Tibial nerve (tissue), 4 donors: ENCODE measurements at regions not wholly inside any gene's neighbourhood (a gene's known extent, or its start where the extent isn't known, plus 50 kb on each side); places are given as distances from the start of the nearest gene placed in this dataset.

Source experiments
- DNase-seq, 2 donors: peaks; one replicate each; pipeline ENCODE4 v3.0.0-alpha.2; 2019; ENCODE audit warnings: low spot score in 2 of 2
- H3K27ac ChIP-seq, 4 donors: fragments of 200-600 bp; sonication (generic) in 3 of 4; one replicate each; pipeline ENCODE4 v1.5.1; 2017 to 2019; ENCODE audit warnings: mild to moderate bottlenecking in 1 of 4
- H3K27me3 ChIP-seq, 2 donors: fragments of 200-600 bp; sonication (generic) in 1 of 2; one replicate each; pipeline versions ENCODE4 v1.5.1 to v1.6.0; 2017 to 2019
- H3K36me3 ChIP-seq, 3 donors: fragments of 200-600 bp; sonication (generic); one replicate each; pipeline ENCODE4 v1.5.1; 2018 to 2019
- H3K4me1 ChIP-seq, 4 donors: fragments of 200-600 bp; sonication (generic) in 3 of 4; one replicate each; pipeline ENCODE4 v1.5.1; 2017 to 2019
- H3K4me3 ChIP-seq, 4 donors: fragments of 200-600 bp; sonication (generic) in 3 of 4; one replicate each; pipeline ENCODE4 v1.5.1; 2017 to 2019; ENCODE audit warnings: mild to moderate bottlenecking in 1 of 4, moderate library complexity in 1 of 4
- H3K9me3 ChIP-seq, 4 donors: fragments of 200-600 bp; sonication (generic) in 3 of 4; one replicate each; pipeline ENCODE4 v1.5.1; 2017 to 2019
- CTCF ChIP-seq, 5 experiments: fragments of 200-600 bp in 3 of 5; fragments of 450-650 bp in 2 of 5; sonication (generic) in 3 of 5; IDR thresholded peaks; one replicate each; pipeline ENCODE4 v1.5.1; 2016 to 2019; ENCODE audit warnings: antibody characterized with exemption in 5 of 5, mild to moderate bottlenecking in 3 of 5, moderate library complexity in 2 of 5
- EP300 ChIP-seq, 2 donors: sonication (generic); formaldehyde crosslinking; IDR thresholded peaks; one replicate each; pipeline ENCODE4 v1.6.1; 2017; ENCODE audit warnings: antibody characterized with exemption in 2 of 2, mild to moderate bottlenecking in 1 of 2
- POLR2A ChIP-seq, 2 donors: fragments of 450-650 bp; IDR thresholded peaks; one replicate each; pipeline ENCODE4 v1.6.1; 2017; ENCODE audit warnings: antibody characterized with exemption in 2 of 2, mild to moderate bottlenecking in 2 of 2, moderate library complexity in 2 of 2
- WGBS, 2 donors: methylation state at CpG; one replicate each; pipeline ENCODE4 v1.1.5; 2018; 5-methylcytosine and 5-hydroxymethylcytosine counted together

GRCh38 chr4:55175779-55176231 lies 50.4 kb upstream of the KDR start:
- Histone ChIP-seq H3K4me3 (no peak overlapping the region), H3K4me1 (no peaks in the 10 kb centered on the region), H3K27me3 (no peaks in the 10 kb centered on the region), H3K9me3 (no peaks in the 10 kb centered on the region), H3K36me3 (no peaks in the 10 kb centered on the region), H3K27ac (no peak overlapping the region)
- WGBS, 2 donors: 39 to 50% methylated on average over 5 of the region's 5 CpGs
- DNase-seq: no peak
- TF ChIP-seq POLR2A (IDR thresholded peaks at IDR 0.05) (no peak), CTCF (IDR thresholded peaks at IDR 0.05) (no peak), EP300 (IDR thresholded peaks at IDR 0.05) (no peak)

GRCh38 chr4:55176497-55176896 lies 51.1 kb upstream of the KDR start:
- no peak overlapping the region for H3K27ac ChIP-seq
- no peaks in the 10 kb centered on the region for H3K36me3 ChIP-seq
- TF ChIP-seq POLR2A (IDR thresholded peaks at IDR 0.05) (no peak), EP300 (IDR thresholded peaks at IDR 0.05) (no peak), CTCF (IDR thresholded peaks at IDR 0.05) (no peak)
- H3K27me3 ChIP-seq: no peaks in the 10 kb centered on the region
- no peak overlapping the region for H3K4me3 ChIP-seq
- WGBS, 2 donors: 74 to 75% methylated on average over 4 of the region's 4 CpGs
- no peaks in the 10 kb centered on the region for H3K9me3 ChIP-seq
- H3K4me1 ChIP-seq: no peaks in the 10 kb centered on the region
- no peak for DNase-seq

GRCh38 chr4:55177461-55177860 lies 52.1 kb upstream of the KDR start:
- 90 to 92% methylated on average over 4 of the region's 4 CpGs for WGBS, 2 donors
- no peaks in the 10 kb centered on the region for H3K4me1 ChIP-seq
- no peaks in the 10 kb centered on the region for H3K27me3 ChIP-seq
- H3K4me3 ChIP-seq: no peak overlapping the region
- TF ChIP-seq POLR2A (IDR thresholded peaks at IDR 0.05): no peak
- no peak for TF ChIP-seq EP300 (IDR thresholded peaks at IDR 0.05)
- no peak for TF ChIP-seq CTCF (IDR thresholded peaks at IDR 0.05)
- H3K9me3 ChIP-seq: no peaks in the 10 kb centered on the region
- no peak overlapping the region for H3K27ac ChIP-seq
- no peaks in the 10 kb centered on the region for H3K36me3 ChIP-seq
- no peak for DNase-seq

- TF ChIP-seq CTCF (IDR thresholded peaks at IDR 0.05): no peak
- no peak for TF ChIP-seq EP300 (IDR thresholded peaks at IDR 0.05)
- TF ChIP-seq POLR2A (IDR thresholded peaks at IDR 0.05): no peak
- no peak for DNase-seq
- H3K4me1 ChIP-seq: no peaks in the 10 kb centered on the region
- 55 to 57% methylated on average over 7 of the region's 7 CpGs for WGBS, 2 donors
- H3K9me3 ChIP-seq: no peaks in the 10 kb centered on the region
- no peak overlapping the region for H3K27ac ChIP-seq
- no peaks in the 10 kb centered on the region for H3K27me3 ChIP-seq
- no peaks in the 10 kb centered on the region for H3K36me3 ChIP-seq
- no peak overlapping the region for H3K4me3 ChIP-seq
Observed at GRCh38 chr4:55178226-55179005, 53.0 kb upstream of the KDR start.
